ENCODE measurements at regions not wholly inside any gene's neighbourhood (a gene's known extent, or its start where the extent isn't known, plus 50 kb on each side); places are given as distances from the start of the nearest gene placed in this dataset.

GRCh38 chr12:131624756-131625501 is 86.0 kb upstream of the SFSWAP start (continued):
- TF ChIP-seq THAP7 (CRISPR knock-in tag; IDR thresholded peaks at IDR 0.05) (0 out of 2 replicates have a peak, but pooled peaks have one; percentile 73), SMAD3 (CRISPR knock-in tag; conservative IDR thresholded peaks at IDR 0.05) (peak; percentile 88), NFXL1 (CRISPR knock-in tag; IDR thresholded peaks at IDR 0.05) (0 out of 2 replicates have a peak, but pooled peaks have one; percentile 26), HDAC8 (tag; IDR thresholded peaks at IDR 0.05) (peak; percentile 93), NR4A1 (CRISPR knock-in tag; IDR thresholded peaks at IDR 0.05) (peak; percentile 69; the same call in 1 of the 2 replicates), NR4A1 (tag; IDR thresholded peaks at IDR 0.05) (peak; percentile 98), ZNF175 (CRISPR knock-in tag; IDR thresholded peaks at IDR 0.05; ENCODE audit: low read depth) (peak; percentile 90), MECOM (CRISPR knock-in tag; IDR thresholded peaks at IDR 0.05) (peak; percentile 90)
- TF ChIP-seq, protein P1, sequence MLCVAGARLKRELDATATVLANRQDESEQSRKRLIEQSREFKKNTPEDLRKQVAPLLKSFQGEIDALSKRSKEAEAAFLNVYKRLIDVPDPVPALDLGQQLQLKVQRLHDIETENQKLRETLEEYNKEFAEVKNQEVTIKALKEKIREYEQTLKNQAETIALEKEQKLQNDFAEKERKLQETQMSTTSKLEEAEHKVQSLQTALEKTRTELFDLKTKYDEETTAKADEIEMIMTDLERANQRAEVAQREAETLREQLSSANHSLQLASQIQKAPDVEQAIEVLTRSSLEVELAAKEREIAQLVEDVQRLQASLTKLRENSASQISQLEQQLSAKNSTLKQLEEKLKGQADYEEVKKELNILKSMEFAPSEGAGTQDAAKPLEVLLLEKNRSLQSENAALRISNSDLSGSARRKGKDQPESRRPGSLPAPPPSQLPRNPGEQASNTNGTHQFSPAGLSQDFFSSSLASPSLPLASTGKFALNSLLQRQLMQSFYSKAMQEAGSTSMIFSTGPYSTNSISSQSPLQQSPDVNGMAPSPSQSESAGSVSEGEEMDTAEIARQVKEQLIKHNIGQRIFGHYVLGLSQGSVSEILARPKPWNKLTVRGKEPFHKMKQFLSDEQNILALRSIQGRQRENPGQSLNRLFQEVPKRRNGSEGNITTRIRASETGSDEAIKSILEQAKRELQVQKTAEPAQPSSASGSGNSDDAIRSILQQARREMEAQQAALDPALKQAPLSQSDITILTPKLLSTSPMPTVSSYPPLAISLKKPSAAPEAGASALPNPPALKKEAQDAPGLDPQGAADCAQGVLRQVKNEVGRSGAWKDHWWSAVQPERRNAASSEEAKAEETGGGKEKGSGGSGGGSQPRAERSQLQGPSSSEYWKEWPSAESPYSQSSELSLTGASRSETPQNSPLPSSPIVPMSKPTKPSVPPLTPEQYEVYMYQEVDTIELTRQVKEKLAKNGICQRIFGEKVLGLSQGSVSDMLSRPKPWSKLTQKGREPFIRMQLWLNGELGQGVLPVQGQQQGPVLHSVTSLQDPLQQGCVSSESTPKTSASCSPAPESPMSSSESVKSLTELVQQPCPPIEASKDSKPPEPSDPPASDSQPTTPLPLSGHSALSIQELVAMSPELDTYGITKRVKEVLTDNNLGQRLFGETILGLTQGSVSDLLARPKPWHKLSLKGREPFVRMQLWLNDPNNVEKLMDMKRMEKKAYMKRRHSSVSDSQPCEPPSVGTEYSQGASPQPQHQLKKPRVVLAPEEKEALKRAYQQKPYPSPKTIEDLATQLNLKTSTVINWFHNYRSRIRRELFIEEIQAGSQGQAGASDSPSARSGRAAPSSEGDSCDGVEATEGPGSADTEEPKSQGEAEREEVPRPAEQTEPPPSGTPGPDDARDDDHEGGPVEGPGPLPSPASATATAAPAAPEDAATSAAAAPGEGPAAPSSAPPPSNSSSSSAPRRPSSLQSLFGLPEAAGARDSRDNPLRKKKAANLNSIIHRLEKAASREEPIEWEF (CRISPR knock-in tag; IDR thresholded peaks at IDR 0.05) = 0 out of 2 replicates have a peak, but pooled peaks have one; percentile 32
- TF ChIP-seq, protein P2, sequence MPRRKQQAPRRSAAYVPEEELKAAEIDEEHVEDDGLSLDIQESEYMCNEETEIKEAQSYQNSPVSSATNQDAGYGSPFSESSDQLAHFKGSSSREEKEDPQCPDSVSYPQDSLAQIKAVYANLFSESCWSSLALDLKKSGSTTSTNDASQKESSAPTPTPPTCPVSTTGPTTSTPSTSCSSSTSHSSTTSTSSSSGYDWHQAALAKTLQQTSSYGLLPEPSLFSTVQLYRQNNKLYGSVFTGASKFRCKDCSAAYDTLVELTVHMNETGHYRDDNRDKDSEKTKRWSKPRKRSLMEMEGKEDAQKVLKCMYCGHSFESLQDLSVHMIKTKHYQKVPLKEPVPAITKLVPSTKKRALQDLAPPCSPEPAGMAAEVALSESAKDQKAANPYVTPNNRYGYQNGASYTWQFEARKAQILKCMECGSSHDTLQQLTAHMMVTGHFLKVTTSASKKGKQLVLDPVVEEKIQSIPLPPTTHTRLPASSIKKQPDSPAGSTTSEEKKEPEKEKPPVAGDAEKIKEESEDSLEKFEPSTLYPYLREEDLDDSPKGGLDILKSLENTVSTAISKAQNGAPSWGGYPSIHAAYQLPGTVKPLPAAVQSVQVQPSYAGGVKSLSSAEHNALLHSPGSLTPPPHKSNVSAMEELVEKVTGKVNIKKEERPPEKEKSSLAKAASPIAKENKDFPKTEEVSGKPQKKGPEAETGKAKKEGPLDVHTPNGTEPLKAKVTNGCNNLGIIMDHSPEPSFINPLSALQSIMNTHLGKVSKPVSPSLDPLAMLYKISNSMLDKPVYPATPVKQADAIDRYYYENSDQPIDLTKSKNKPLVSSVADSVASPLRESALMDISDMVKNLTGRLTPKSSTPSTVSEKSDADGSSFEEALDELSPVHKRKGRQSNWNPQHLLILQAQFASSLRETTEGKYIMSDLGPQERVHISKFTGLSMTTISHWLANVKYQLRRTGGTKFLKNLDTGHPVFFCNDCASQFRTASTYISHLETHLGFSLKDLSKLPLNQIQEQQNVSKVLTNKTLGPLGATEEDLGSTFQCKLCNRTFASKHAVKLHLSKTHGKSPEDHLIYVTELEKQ (CRISPR knock-in tag; IDR thresholded peaks at IDR 0.05) = peak; percentile 79; the same call in 1 of the 2 replicates
- TF ChIP-seq, protein P3, sequence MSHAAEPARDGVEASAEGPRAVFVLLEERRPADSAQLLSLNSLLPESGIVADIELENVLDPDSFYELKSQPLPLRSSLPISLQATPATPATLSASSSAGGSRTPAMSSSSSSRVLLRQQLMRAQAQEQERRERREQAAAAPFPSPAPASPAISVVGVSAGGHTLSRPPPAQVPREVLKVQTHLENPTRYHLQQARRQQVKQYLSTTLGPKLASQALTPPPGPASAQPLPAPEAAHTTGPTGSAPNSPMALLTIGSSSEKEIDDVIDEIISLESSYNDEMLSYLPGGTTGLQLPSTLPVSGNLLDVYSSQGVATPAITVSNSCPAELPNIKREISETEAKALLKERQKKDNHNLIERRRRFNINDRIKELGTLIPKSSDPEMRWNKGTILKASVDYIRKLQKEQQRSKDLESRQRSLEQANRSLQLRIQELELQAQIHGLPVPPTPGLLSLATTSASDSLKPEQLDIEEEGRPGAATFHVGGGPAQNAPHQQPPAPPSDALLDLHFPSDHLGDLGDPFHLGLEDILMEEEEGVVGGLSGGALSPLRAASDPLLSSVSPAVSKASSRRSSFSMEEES (CRISPR knock-in tag; IDR thresholded peaks at IDR 0.05) = peak; percentile 5; the same call in 1 of the 2 replicates
